Eye (tissue), 1 donor: ENCODE measurements at regions not wholly inside any gene's neighbourhood (a gene's known extent, or its start where the extent isn't known, plus 50 kb on each side); places are given as distances from the start of the nearest gene placed in this dataset.
"Not testable (repeated sequence)": the region's sequence is repeated elsewhere in the genome, so short reads cannot be mapped to it uniquely, and the experiment has no call there.

ENCODE experiments used
- DNase-seq: peaks from one replicate; pipeline ENCODE4 v3.0.0-alpha.2; 2015

DNA sequence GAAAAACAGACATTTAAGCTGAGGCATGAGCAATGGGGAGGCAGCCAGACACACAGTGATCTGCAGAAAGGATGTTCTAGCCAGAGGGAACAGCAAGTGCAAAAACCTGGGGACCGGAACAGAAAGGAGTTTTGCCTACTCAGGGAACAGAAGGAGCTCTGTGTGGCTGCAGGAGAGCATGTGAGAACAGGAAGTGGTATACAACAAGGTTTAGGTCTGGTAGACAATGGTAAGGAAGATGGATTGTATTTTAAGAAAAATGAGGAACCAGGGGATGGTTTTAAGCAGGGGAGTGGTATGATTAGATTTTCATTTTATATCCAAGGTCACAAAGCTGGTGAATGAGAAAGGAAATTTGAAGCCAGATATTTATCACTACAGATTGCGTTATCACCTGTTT is 157.5 kb downstream of the UNC5CL start:
- no peak for DNase-seq

DNA sequence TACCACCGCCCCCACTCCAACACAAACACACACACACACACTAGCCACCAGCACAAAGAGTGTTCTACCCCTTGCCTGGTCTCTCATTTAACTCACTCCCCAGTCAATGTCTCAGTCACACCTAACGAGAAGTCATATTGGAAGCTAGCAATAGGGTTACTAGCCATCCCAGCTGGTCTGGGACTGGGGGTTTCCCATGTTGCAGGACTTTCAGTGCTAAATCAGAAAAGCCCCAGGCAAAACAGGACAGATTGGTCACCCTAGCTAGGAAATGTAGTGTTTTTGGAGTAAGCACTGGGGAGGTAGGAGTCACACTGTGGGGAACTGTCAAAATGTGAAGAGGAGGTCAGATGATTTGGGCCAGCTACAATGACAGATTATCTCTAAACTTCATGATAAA is 158.1 kb downstream of the UNC5CL start:
- no peak for DNase-seq

DNA sequence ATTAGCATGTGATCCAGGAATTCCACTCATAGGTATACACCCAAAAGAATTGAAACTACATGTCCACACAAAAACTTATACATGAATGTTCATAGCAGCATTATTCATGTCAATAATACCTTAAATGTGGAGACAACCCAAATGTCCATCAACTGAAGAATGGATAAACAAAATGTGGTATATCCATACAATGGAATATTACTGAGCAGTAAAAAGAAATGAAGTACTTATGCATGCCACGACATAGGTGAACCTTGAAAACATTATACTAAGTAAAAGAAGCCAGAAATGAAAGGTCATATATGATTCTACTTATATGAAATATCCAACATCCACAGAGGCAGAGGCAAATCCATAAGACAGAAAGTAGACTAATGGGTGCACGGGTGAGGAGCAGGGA is 159.9 kb downstream of the UNC5CL start:
- no peak for DNase-seq

DNA sequence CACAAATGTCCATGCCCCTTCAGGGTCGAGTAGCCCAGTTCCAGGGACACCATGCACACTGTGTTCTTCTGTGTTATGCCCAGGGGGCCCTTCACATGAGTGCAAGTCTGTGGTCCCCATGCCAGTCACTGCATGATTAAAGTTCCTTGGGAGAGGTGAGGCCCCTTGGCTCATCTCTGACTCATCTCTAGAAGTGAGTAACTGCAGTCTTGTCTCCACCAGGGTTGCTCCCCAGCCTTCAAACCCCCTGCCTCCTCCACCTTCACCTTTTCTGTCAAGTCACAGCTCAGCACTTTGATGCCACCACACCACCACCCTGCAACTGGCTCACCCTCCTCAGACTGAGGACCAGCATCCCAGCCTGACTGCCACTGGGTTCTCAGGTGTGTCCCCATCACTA is 161.7 kb downstream of the UNC5CL start:
- DNase-seq = no peak

DNA sequence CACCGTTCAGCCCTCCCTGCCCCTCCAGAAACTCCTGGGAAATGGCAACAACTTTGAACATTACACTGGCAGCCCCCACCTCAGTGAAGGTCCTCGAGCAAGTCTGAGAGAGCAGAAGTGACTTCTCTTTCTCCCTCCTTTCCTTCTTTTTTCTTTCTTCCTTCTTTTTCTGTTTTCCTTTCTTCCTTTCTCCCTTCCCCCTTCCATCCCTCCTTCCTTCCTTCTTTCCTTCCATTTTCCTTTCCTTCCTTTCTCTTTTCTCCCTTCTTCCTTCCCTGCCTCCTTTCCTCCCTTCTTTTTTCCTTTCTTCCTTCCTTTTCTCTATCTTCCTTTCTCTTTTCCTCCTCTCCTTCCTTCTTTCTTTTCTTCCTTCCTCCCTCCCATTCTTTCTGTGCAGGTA is 162.7 kb downstream of the UNC5CL start:
- no peak for DNase-seq

DNA sequence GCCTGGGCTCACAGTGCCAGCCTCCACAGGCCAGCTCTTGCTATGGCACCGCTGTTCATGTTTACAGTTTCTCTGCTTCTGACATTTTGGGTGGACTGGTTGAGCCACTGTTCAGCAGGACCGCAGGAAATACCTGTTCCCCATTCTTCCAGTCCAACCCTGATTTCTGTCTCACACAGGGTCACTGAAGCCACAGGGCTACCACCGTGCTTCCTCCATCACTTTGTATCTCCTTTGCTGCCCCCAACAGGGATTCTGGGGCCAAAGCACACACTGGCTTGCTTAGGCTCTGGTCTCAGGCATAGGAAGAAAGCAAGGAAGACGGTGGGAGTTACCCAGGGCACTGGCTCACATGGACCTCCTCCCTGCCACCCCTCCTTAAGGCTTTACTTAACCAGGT is 164.5 kb downstream of the UNC5CL start:
- no peak for DNase-seq

DNA sequence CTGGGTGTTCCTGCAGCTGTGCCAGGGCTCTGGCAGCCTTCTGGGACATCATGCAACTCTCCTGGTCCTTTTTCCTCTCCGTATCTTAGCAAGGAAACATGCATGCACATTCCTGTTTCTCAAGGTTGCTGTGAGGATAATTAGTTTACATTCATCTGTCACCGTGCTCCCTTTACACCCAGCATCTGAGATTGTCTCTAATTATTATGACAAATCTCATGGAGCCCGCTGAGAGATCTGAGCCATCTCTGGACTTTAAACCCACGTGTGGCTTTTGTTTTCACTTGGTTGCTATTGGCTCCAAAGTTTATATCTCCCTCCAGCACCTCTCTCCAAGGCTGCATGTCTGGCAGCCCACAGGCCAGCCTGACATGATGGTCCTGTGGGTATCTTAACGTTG is 167.6 kb downstream of the UNC5CL start:
- DNase-seq = no peak

DNA sequence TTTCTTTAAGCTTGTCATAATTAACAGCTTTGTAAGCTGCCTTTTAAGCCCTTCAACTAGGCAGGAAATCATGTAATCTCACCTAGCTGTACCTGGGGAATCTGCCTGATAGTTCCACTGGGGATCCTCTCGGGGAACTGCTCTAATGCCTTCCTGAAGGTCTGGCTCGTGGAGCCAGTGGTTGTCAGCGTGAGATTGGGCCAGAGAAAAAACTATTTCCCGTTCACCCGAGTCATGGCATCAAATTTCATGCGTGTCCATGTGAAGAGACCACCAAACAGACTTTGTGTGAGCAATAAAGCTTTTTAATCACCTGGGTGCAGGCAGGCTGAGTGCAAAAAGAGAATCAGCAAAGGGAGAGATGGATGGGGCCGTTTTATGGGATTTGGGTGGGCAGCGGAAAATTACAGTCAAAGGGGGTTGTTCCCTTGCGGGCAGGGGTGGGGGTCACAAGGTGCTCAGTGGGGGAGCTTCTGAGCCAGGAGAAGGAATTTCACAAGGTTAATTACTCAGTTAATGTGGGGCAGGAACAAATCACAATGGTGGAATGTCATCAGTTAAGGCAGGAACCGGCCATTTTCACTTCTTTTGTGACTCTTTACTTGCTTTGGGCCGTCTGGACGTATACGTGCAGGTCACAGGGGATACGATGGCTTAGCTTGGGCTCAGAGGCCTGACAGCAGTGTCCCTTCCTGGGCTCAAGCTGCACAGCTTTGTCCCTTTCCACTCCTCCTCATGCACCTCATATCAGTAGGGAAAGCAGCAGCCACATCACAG is 170.7 kb downstream of the UNC5CL start:
- DNase-seq = not testable (repeated sequence)

DNA sequence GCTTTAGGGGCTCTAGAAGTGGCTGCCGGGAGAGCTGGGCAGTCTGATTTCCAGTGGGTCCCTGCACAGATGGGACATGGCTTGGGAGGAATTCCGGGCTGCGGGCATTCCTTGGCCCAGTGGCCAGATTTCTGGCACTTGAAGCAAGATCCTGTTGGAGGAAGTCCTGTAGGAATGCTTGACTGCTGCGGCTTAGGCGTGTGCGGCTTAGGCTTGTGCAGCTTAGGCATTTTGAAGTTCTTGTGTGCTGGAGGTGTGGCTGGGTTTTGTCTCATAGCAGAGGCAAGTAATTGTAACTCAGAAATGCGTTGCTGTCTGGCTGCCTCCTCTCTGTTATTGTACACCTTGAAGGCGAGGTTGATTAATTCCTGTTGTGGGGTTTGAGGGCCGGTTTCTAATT is 171.5 kb downstream of the UNC5CL start:
- not testable (repeated sequence) for DNase-seq

DNA sequence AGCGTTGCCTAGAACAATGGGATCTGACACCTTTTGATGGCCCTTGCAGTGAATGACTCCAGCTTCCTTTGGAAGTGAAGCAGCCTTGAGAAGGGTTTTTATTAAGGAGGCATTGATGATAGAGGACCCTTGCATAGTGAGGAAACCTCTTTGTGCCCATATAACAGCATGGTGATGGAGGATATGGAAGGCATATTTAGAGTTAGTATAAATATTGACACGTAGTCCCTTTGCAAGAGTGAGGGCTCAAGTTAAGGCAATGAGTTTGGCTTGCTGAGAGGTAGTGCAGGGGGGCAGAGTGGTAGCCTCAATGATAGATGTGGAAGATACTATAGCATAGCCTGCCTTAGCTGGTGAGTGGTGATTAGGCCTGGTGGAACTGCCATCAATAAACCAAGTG is 173.8 kb downstream of the UNC5CL start:
- DNase-seq = not testable (repeated sequence)

DNA sequence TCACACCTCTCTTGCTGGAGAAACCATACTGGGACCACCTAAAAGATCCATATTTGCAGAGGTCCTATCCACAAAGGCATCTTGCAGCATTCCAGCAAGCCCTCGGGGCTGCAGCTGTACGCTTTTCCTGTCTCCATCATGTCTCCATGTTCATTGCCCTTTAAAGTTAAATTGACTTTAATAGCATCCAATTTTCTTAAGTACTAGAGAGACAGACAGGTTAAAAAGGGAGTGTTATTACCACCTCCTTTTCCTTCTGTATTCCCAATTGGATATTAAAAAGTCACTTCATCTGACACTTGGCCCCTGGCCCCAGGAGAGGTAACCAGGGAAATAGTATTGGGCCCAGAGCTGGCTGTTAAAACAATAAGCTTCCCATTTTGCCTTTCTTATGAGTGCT is 178.6 kb downstream of the UNC5CL start:
- DNase-seq = no peak

DNA sequence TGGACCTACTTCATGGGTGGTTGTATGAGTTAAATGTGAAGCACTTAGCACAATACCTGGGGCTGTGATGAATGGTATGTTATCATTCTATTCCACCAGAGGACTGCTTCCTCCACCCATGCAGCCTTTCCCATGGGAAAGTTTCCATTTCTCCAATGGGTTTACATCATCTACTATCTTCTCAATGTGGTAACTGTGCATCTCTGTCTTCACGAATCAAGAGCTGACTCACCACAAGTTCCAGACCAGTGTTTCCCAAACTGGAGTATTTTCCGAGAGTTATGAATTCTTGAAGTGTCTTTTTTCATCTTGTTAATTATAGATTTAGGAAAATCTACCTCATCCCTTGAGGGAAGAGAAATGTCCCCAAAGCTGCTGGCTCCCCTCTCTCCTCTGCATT is 182.8 kb downstream of the UNC5CL start:
- no peak for DNase-seq

DNA sequence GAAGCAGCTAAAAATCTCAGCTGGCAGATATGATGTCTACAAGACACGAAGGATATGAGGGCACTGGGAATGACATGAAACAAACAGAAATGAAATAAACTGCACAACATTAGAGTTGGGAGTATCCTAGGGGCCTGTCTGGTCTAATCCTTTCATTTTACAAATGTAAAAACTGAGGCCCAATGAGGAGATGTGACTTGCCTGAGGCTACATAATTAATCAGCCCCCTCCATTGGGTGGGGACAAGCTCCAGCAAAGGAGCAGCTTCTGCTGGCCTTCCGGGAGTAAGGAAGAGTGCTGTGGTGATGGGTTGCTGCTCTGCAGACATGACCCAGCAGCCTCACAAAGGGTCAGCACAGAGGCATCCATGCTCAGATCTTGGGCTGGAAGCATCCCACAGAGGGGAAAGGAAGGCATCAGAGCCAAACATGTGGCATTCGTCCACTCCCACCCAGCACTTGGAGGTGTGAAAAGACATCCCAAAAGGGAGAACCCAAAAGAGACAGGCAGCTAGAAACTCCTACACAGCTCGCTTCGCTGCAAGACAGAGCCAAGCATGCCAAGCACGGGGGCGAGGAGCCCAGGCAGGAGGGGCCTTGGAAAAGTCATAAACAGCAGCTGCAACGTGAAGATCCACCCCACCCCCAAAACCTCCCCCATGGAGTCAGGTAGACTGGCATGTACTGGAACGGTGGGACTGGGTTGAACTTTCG is 183.7 kb downstream of the UNC5CL start:
- no peak for DNase-seq

DNA sequence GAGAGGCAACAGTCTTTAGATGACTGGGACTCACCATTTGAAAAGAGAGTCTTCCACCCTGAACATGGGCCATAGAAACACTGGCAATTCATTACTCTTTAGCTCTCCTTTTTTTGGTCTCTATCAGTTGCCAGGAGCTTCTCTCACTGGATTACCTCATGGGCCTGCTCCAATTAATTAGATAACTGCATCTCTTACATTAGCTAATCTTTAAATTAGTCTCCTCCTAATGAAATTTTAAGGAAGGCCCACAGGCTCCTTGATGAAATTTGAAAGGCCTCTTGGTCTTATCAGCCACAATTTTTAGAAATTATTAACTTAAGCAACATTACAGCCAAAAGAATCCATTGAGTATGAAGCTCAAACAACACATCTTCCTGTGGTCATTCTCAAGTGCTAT is 184.4 kb downstream of the UNC5CL start:
- DNase-seq = no peak

DNA sequence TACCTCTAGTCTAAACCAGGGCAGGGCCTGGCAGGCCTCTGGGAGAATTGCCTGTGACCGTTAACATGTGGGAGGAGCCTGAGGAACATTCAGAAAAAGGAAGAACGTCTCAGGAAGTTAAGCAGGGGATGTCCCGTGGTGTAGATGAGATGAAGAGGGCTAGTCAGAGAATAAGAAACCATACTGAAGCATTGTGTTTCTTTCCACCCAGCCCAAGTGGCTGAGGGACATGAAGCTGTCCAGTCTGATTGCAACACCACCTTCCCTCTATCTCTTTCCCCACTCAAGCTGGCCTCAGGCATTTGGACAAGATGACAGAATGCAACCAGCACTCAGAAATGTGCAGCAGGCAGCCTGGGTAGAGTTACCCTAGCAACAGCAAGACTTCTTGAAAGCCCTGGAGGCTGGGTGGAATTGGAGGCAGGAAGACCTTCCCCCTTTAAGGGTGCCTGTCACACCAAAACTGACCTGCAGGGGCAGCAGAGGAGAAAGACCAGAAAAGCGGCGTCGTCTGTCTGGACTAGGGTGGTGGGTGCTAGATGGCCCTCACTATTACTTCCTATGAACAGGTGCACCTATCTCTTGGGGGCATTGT is 186.1 kb downstream of the UNC5CL start:
- DNase-seq = peak; percentile 35

DNA sequence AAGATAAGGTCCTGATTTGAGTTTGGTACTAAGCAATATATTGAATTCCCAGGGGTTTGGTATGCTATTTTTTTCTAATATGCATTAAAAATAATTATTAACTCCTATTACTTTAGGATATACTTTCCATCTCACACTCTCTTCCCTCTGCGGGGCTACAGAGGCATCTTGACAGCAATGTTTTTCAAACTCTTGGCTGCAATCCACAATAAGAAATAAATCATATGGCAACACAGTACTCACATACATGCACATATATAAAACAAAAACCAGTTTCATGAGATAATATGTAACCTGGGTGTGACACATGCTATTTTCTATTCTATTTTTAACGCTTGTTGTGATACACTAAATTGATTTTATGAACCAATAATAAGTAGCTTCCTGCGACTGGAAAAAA is 189.5 kb downstream of the UNC5CL start:
- no peak for DNase-seq

DNA sequence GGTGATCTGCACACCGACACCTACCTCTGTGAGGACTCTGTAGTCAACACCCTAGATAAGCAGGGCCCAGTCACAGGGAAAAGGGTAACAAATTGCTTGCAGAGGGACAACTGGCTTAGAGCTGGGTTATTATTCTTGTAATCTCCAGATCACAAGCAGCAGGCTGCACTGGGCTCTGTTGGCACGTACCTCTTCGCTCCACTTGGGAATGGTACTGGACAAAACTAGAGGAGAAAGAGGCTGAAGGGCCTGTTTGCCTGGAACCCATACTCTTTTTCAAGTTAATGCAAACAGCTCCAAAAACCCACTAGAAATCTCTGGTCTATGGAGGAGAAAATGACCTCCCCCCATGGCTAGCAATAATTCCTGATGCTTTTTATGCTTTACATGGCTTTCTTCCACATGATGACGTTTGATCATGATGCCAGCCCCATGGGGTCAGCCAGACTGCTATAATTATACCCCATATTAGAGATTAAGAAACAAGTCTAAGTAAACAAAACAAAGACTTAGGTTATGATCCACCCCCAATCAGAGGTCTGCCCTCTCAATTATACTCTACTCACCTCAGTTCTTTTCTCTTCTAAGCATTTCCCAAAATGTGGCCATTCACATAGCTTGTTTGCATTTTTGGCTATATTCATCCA is 190.0 kb downstream of the UNC5CL start:
- DNase-seq = no peak

DNA sequence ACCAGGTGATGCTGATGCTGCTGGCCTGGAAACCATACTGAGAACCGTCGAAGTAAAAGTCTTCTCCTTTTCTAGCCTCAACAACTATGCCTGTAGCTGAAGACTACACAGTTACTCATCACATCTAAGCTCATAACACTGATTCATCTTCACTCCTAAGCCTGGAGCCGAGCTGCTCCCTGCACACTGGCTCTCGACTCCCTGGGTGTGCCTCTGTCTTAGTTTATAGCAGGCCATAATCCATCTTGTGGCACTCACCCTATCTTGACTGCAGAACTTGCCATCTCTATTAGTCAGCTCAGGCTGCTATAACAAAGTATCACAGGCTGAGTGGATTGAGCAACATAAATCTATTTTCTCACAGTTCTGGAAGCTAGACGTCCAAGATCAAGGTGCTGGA is 191.0 kb downstream of the UNC5CL start:
- no peak for DNase-seq

DNA sequence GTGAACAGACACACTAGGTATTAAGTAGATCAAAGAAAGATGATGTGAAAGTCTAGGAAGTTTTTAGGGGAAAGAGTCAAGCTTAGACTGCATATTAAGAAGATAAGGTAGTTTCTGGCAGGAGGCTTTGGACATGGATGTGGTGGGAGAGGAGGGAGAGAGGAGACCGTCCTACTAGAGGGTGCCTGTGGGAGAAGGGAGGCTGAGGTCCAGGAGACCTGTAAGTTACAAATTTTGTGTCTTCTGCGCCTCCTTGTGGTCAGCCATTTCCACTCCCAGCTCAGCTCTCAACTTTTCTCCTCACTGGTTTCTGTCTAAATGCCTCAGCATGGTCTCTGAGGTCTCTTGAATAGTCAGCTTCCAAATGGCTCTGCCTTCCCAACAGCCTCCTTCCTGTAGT is 193.5 kb downstream of the UNC5CL start:
- DNase-seq = peak; percentile 63

DNA sequence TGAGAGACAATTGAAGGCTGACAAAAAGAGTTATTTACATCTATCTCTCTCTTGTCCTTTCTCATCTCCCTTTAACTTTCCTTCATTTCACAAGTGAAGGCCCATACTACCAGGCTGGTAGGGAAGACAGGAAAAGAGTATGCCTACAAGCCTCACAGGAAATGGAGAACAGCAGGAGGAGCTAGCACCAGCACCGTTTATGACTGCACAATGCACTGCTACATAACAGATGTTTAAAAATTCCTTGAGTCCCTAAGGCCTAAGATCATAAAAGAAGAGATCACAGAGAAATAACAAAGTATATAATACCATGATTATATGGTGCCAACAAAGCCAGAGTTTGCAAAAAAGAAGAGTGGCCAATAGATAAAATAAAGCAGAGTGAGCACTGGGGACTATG is 194.8 kb downstream of the UNC5CL start:
- no peak for DNase-seq

DNA sequence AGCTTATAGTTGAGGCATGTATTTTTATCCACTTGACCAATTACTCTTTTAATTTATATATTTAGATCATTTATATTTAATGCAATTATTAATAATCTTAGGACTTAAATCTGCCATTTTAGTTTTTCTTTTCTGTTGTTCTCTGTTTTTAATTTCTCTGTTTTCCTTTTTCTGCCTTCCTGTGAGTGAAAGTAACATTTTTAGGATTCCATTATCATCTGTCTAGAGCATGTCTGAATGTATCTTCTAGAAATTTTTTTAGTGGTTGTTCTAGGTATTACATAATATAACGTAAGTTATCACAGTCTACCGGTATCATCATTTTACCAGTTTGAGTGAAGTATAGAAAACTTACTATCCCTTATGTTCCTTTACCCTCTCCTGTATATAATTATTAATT is 197.3 kb downstream of the UNC5CL start:
- no peak for DNase-seq

DNA sequence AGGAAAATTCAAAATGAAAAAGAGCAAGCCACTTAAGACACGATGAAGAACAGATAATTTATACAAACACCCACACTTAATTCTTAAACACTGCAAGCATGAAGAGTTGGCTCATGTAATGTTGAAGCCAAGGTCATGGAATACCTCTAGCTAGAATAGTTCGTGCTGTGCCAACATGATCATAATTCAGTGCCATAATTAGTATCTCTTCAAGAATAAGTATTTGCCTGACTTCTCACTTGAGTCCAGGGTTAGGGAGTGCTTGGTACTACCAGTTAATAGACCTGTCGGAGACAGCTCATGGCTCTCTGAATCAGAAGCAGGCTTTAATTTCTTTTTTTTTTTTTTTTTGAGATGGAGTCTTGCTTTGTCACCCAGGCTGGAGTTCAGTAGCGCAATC is 206.3 kb downstream of the UNC5CL start:
- no peak for DNase-seq

DNA sequence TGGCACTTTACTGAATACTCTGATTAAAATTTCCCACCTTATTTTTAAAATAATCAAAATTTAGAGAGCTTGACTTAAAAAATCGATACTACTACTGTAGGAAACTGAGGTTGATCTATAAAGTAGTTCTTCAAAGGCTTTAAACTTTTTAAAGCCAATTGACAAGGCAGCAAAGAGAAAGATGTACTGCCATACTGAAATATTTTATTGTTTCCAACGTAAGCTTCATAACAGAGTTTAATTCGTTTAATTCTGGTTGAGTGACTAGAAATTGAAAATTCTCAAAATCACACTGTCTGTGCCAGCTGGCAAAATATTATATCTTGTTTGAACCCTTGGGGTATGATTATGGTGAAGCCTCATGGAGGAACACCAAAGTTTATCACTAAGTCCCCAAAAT is 207.6 kb downstream of the UNC5CL start:
- DNase-seq = no peak

DNA sequence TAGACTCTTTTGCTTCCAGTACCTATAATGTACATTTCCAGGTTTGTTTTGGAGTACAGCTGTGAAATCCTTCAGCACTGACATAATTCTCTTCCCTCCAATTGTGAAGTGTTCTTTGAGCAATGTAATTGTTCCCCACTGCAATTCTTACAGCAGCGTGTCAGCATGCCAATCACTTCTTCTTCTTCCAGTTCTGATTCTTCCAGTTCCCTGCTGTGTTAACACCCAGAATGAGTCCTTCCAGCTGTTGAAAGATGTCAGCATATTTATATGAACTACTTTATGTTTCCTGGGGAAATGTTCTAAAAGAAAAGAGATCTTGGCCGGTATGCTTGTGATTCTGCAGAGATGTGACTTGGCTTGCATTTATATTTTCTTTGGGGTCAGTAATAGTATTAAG is 213.9 kb downstream of the UNC5CL start:
- DNase-seq = peak; percentile 8
